Activated CD4-positive, alpha-beta T cell treated with anti-CD3 and anti-CD28 coated beads, Interleukin-2, amount 10 ng/mL, durations not matched to agents 24 days and 14 days (primary cell): ENCODE measurements at regions not wholly inside any gene's neighbourhood (a gene's known extent, or its start where the extent isn't known, plus 50 kb on each side); places are given as distances from the start of the nearest gene placed in this dataset.

Experiments used
- DNase-seq: peaks from one replicate; pipeline ENCODE4 v3.0.0; 2022
- H3K27ac Mint-ChIP-seq: one replicate; pipeline ENCODE4 v1.8.0; 2022; ENCODE audit warnings: mild to moderate bottlenecking, mixed read lengths
- H3K27me3 Mint-ChIP-seq: one replicate; pipeline ENCODE4 v1.8.0; 2022; ENCODE audit warnings: mixed read lengths
- H3K36me3 Mint-ChIP-seq: one replicate; pipeline ENCODE4 v1.8.0; 2022; ENCODE audit warnings: low read depth, mild to moderate bottlenecking, mixed read lengths
- H3K4me1 Mint-ChIP-seq: one replicate; pipeline ENCODE4 v1.8.0; 2021; ENCODE audit warnings: mixed read lengths
- H3K4me3 Mint-ChIP-seq: one replicate; pipeline ENCODE4 v1.8.0; 2022; ENCODE audit warnings: mild to moderate bottlenecking, moderate library complexity, mixed read lengths
- H3K9me3 Mint-ChIP-seq: one replicate; pipeline ENCODE4 v1.8.0; 2021; ENCODE audit warnings: mixed read lengths
- intact Hi-C: fragments of 100-400 bp; cut with micrococcal nuclease; formaldehyde crosslinking; loops from one replicate; pipeline ENCODE4 v1.15.1; 2023

DNA sequence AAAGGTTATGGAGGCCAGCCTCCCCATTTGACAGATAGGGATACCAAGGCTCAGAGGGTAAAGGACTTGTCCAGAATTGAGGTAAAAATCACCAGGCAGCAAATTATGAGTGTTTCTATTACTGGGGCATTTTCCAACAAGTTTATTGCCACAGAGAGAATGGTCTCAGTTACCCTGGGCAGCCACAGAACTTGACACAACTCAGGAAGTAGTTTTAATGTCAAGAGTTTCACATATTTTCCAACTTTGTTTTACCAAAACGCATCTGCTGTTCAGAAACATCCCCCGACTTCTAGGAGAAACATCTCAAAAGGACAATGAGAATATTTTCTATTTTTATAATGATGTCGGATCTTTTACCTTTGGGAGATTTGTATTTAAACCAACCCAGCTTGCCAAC, 107.5 kb upstream of the MRPS22 start:
- Mint-ChIP-seq H3K27me3 (peaks cover 15% of the 10 kb centered on the region), H3K36me3 (no peaks in the 10 kb centered on the region), H3K9me3 (no peaks in the 10 kb centered on the region), H3K4me3 (no peak overlapping the region), H3K27ac (no peak overlapping the region), H3K4me1 (no peaks in the 10 kb centered on the region)
- no peak for DNase-seq
- intact Hi-C loops, result no loop called here

DNA sequence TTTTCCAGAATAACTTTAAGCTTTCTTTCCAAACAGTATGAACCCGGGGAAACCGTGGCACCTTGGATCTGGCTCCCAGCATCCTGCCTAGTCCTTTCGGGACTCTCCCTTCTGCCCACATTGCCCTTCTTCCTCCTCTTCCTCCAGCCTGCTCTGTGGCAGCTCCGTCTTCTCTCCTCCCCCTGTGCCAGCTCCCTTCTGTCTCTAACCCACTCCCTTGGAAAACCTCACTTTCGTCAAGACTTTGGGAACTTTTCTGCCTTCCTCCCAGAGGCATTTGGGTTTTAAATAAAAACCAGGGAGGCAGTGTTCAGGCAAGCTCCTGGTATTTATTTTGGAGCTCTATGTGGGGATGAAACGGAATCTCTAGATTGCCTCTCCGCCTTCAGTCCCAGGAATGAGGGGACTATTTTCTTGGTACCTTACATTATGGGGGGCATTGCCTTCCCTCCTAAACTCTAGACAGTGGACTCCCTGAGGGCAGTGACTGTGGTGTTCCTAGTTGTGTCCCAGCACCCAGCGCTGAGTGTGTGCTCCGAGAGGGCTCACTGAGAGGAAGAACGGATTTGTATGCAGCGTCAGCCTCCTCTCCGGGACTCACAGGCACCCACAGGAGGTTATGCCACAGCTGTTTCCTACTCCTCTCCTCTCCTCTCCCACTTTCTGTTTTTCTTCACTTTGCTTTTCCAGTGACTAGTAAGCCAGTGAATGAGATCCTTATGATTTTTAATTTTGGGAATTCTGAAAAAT, 105.4 kb upstream of the MRPS22 start:
- no peak overlapping the region for H3K27ac Mint-ChIP-seq
- H3K27me3 Mint-ChIP-seq, result peaks cover 22% of the 10 kb centered on the region
- no peaks in the 10 kb centered on the region for H3K9me3 Mint-ChIP-seq
- intact Hi-C loops, result no loop called here
- DNase-seq, result no peak
- no peaks in the 10 kb centered on the region for H3K36me3 Mint-ChIP-seq
- H3K4me3 Mint-ChIP-seq, result no peak overlapping the region
- no peaks in the 10 kb centered on the region for H3K4me1 Mint-ChIP-seq

DNA sequence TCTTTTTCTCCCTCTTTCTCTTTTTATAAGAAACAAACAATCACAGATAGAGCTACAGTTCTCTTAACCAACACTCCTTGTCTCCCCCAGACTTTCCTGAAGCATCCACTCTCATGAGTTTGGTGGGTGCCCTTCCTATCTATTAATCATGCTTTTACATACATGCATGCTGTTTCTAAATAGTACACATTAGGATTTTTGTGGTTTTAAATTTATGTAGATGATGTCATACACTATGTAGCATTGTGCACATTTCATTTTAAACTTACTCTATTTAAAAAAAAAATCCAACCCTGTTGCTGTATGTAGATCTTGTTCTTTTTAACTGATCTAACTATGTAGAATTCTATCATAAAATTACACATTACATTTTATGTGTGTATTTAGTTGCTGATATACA, 104.3 kb upstream of the MRPS22 start:
- Mint-ChIP-seq H3K9me3 (no peaks in the 10 kb centered on the region), H3K4me1 (no peaks in the 10 kb centered on the region), H3K4me3 (no peak overlapping the region), H3K36me3 (no peaks in the 10 kb centered on the region), H3K27ac (no peak overlapping the region), H3K27me3 (peaks cover 27% of the 10 kb centered on the region)
- DNase-seq, result no peak
- intact Hi-C loops, result no loop called here

DNA sequence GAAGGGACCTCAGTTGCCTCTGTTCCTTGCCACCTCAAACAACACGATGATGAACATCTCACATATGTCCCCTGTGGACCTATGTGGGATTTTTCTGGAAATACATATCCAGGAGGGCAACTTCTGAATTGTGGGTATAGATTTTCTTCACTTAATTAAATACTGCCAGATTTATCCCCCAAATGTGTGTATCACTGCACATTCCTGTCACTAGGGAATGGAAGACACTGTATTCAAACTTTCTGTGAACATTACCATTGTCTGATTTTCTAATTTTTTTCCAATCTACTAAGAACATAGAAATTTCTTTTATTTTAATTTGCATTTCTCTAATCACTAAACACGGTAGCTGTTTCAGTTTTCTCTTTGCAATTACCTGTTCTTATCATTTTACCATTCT, 102.0 kb upstream of the MRPS22 start:
- intact Hi-C loops, result no loop called here
- H3K4me1 Mint-ChIP-seq, result no peaks in the 10 kb centered on the region
- no peak overlapping the region for H3K4me3 Mint-ChIP-seq
- H3K9me3 Mint-ChIP-seq, result no peaks in the 10 kb centered on the region
- no peak overlapping the region for H3K27ac Mint-ChIP-seq
- H3K36me3 Mint-ChIP-seq, result no peaks in the 10 kb centered on the region
- peaks cover 27% of the 10 kb centered on the region for H3K27me3 Mint-ChIP-seq
- DNase-seq, result no peak

DNA sequence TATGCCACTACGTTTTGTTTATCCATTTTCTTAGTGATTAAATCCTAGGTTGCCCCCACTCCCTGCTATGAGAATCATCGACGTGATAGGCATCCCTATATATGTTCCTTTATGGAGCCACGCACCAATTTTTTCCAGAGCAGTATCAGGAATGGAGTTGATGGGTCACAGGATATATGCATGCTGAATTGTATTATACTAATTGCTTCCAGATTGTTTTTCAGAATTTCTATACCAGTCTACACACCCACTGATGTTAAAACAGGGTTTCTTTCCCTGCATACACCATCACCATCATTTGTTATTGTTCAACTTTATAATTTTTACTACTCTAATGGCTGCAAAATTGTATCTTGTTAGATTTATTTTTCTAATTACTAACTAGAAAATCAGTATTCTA, 100.1 kb upstream of the MRPS22 start:
- Mint-ChIP-seq H3K4me3 (no peak overlapping the region), H3K4me1 (no peaks in the 10 kb centered on the region)

DNA sequence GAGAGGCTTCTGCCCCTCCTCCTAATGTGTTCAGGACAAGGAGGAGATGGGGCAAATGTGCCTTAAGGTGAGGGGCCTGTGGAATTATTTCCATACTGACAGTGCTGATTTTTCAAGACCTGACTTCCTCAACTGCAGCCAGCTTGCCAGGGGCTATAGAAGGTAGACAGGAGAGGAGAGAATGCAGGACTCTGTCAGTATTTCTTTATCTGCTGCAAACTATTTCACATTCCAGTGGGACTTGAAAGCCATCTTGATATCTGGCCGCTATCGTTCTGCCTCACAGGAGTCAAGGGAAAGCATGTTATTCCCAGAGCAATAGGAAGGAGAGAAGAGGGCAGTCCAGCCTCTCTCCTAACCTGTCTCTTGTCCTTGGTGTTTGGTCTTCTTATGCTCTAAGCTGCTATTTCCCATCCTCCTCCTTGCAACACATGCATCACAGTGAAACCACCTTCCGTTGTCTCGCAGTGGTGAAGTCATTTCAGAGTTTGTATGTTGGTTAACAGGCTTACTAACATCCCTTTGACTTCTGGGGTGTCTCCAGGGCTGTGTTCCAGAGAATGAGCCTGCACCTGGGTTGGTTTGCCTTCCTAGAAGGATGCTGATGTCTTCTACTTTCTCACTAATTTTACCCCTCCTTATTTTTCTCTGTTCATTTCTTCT, 95.1 kb upstream of the MRPS22 start:
- Mint-ChIP-seq H3K4me3 (no peak overlapping the region), H3K9me3 (no peaks in the 10 kb centered on the region), H3K4me1 (no peaks in the 10 kb centered on the region), H3K27me3 (peaks cover 18% of the 10 kb centered on the region), H3K27ac (no peak overlapping the region), H3K36me3 (no peaks in the 10 kb centered on the region)
- DNase-seq, result no peak
- intact Hi-C loops, result no loop called here

More for the DNA sequence above, 100.1 kb upstream of the MRPS22 start:
- no peak for DNase-seq
- intact Hi-C loops, result no loop called here
- Mint-ChIP-seq H3K27me3 (peaks cover 25% of the 10 kb centered on the region), H3K9me3 (no peaks in the 10 kb centered on the region), H3K36me3 (no peaks in the 10 kb centered on the region), H3K27ac (no peak overlapping the region)

DNA sequence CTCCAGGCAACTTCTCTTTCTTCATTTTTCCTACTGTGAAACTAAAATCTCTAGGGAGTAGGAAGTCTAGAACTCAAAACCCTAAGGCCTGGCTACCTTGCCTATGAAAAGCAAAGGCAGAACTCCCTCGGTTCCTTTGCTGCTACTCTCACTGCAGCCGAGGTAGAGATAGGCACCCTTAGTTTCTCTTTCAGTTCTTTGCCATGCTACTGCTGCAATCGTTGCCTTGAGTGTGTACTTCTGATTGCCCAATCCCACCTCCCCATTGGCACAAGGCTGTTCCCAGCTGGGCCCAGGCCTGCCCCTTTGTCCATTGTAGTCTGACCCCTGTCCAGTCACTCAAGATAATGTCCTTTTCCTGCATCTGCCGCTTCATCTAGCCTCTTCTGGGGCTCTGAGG, 92.3 kb upstream of the MRPS22 start:
- no peaks in the 10 kb centered on the region for H3K36me3 Mint-ChIP-seq
- H3K27me3 Mint-ChIP-seq, result peaks cover 13% of the 10 kb centered on the region
- no peaks in the 10 kb centered on the region for H3K4me1 Mint-ChIP-seq
- H3K9me3 Mint-ChIP-seq, result no peaks in the 10 kb centered on the region
- H3K27ac Mint-ChIP-seq, result no peak overlapping the region
- no peak for DNase-seq
- H3K4me3 Mint-ChIP-seq, result no peak overlapping the region
- intact Hi-C loops, result no loop called here

DNA sequence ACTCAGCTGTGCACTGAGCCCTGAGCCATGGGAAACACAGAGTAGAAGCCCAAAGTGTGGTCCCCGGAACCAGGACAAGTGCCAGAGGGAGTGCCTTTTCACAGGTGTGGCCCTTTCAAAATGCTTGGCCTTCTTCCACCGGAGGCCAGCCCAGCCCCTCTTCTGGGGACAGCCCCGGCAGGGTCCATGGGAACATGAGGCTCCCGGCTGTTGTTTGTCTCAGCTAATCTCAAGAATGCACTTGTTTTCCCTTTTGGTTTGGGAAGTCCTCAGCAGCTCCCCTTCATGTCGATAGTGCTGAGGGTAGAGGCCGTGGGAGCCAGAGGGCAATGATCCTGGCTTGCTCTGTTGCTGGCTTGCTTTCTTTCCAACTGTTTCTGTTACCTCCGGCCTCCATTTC, 91.1 kb upstream of the MRPS22 start:
- H3K4me3 Mint-ChIP-seq, result no peak overlapping the region

DNA sequence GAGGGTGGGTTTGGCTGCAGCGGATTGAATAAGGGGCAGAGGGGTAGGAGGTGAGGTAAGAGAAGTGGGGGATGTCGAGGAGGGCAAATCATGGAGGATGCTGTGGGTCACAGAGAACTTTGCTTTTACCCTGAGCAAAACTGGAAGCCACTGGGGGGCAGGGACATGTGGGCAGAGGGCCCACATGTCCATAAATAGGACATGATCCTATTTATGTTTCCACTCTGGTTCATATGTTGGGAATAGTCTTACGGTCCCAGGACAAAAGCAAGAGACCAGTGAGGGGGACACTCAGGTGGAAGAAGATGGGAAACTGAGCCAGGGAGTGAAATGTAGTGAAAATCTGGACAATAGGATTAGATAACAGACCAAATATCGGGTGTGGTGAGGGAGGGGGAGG, 85.5 kb upstream of the MRPS22 start:
- Mint-ChIP-seq H3K27ac (no peak overlapping the region), H3K36me3 (no peaks in the 10 kb centered on the region), H3K27me3 (peaks cover 7% of the 10 kb centered on the region), H3K4me1 (no peaks in the 10 kb centered on the region), H3K9me3 (no peaks in the 10 kb centered on the region), H3K4me3 (no peak overlapping the region)
- intact Hi-C loops, result no loop called here
- DNase-seq, result no peak

More for the DNA sequence above, 91.1 kb upstream of the MRPS22 start:
- Mint-ChIP-seq H3K36me3 (no peaks in the 10 kb centered on the region), H3K4me1 (no peaks in the 10 kb centered on the region), H3K27me3 (peaks cover 13% of the 10 kb centered on the region), H3K9me3 (no peaks in the 10 kb centered on the region), H3K27ac (no peak overlapping the region)
- intact Hi-C loops, result no loop called here
- DNase-seq, result no peak

DNA sequence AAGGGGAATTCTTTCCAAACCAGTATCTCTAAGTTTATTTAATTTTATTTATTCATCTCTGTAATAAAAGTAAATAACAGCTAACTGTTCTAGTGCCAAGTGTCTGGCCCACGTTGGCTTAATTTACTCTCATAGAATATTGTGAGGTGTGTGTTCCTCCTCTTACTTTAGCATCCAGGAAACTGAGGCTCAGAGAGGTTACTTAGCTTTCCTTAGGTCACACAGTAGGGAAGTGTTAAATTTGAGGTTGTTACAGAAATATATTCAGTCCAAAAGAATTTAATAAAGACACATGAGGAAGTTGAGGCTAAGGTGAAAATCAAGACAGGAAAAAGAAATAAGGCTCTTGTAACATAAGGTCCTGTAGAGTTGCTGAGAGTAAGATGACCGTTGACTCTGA, 84.4 kb upstream of the MRPS22 start:
- Mint-ChIP-seq H3K9me3 (no peaks in the 10 kb centered on the region), H3K27ac (no peak overlapping the region), H3K4me3 (no peak overlapping the region), H3K27me3 (peaks cover 7% of the 10 kb centered on the region), H3K4me1 (no peaks in the 10 kb centered on the region), H3K36me3 (no peaks in the 10 kb centered on the region)
- no peak for DNase-seq
- intact Hi-C loops, result no loop called here

DNA sequence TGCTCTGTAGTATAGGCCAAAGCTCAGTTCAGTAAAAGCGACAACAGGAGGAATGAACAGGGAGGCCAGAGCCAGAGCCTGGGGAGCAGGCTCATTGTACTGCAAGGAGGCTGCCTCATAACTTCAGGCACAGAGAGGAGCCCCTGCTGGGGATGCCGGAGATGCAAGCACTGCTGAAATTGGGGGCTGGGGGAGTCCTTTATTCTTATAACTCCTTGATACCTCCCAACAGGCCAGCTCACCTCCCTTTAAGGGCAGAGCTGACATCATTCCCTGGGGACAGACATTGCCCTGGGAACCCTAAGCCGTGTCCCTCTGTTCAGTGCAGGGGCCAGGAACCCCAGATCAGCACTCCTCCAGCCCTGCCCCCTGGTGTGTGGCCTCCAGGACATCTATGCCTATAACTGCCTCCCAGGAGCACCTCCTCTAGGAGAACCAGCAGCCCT, 83.8 kb upstream of the MRPS22 start:
- Mint-ChIP-seq H3K27me3 (peaks cover 7% of the 10 kb centered on the region), H3K27ac (no peak overlapping the region), H3K9me3 (no peaks in the 10 kb centered on the region), H3K36me3 (no peaks in the 10 kb centered on the region), H3K4me3 (no peak overlapping the region), H3K4me1 (no peaks in the 10 kb centered on the region)
- DNase-seq, result no peak
- intact Hi-C loops, result no loop called here

DNA sequence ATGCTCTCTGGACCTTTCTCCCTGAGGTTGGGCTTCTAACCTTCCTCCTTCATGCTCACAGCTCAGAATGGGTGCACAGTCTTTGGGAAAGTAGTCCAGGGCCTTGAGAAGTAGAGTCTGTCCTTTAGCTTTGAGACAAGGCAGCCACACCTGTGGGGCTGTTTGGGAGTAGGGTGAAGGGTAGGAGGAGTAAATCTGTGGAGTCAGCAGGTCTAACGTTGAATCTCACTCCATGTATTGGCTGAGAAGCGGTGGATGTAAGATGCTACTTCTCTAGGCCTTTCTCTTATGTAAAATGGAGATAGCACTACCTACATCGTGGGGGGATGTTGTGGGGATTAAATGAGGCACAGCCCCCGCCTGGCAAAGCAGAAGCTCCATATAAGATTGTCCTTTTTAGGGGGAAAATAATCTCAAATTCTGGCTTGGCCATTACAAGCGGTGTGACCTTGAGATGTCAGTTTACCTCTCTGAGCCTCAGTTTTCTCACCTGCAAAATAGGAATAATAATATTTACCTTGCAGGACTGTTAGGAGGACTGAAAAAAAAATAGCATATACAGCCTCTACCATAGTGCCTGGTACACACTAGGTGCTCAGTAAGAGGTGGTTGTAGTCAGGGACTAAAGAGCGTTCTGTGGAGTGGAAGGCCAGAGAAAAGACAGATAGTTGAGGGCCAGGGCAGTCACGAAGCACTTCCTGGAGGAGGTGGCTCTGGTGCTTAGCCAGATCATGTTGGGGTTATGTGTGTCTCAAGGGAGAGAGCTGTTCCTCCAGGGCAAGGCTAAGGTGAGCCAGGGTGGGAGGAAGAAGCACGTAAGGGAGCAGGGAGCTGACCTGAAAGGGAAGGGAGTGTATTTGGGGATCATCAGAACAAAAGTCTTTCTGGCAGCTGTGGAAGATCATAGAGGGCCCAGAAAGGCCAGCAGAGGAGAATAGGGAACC, 82.8 kb upstream of the MRPS22 start:
- H3K4me1 Mint-ChIP-seq, result no peaks in the 10 kb centered on the region
- H3K4me3 Mint-ChIP-seq, result no peak overlapping the region
- H3K9me3 Mint-ChIP-seq, result no peaks in the 10 kb centered on the region
- no peak for DNase-seq
- H3K36me3 Mint-ChIP-seq, result no peaks in the 10 kb centered on the region
- H3K27me3 Mint-ChIP-seq, result peaks cover 7% of the 10 kb centered on the region
- intact Hi-C loops, result no loop called here
- no peak overlapping the region for H3K27ac Mint-ChIP-seq

DNA sequence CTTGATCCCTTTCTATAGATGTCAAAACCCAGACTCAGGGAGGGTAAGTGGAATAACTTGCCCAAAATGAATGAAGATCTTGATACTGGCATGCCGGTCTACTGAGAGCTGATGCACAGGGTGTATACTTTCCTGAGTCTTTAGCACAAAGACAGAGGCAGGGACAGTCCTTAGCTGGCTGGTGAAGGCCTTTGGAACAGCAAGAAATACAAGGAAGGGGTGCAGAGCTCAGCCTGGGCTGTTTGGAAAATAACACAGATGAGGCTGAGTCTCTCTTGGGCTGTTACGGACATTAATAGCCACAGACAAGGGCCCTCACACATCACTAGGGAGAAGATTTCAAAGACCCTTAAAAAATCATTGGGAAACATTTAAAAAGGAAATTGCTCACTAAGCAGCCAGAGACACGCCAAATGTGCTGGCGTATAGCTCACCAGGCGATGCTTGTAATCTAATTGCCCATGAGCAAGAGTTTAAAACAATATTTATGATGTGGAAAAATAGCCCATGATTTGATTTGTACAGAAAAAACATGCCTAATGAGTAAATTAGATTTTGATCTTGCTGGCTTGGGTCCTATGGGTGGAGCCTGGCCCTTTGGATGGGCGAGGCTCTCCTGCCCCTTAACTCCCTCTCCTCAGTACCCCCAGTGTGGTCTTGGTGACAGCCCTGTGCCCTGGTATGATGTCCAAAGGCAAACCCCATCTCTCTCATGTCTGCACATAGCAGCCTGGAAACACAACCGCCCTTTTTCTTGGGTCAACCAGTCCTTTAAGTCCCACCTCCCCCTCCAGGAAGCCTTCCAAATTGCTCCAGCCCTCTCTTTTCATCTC, 81.8 kb upstream of the MRPS22 start:
- intact Hi-C loops, result no loop called here
- no peaks in the 10 kb centered on the region for H3K4me1 Mint-ChIP-seq
- no peak overlapping the region for H3K4me3 Mint-ChIP-seq
- H3K36me3 Mint-ChIP-seq, result no peaks in the 10 kb centered on the region
- no peak for DNase-seq
- peaks cover 7% of the 10 kb centered on the region for H3K27me3 Mint-ChIP-seq
- no peak overlapping the region for H3K27ac Mint-ChIP-seq
- H3K9me3 Mint-ChIP-seq, result no peaks in the 10 kb centered on the region
